Skeletal muscle satellite cell (primary cell): ENCODE measurements at regions not wholly inside any gene's neighbourhood (a gene's known extent, or its start where the extent isn't known, plus 50 kb on each side); places are given as distances from the start of the nearest gene placed in this dataset.

Experiments used
- H3K27me3 ChIP-seq: 2 replicates; pipeline ENCODE4 v1.7.0; 2013; ENCODE audit warnings: low read length; ENCODE audit not compliant: control insufficient read depth, insufficient read depth
- H3K36me3 ChIP-seq: 2 replicates; pipeline ENCODE4 v1.7.0; 2013; ENCODE audit warnings: mild to moderate bottlenecking, control low read depth, low read length; ENCODE audit not compliant: insufficient read depth
- H3K4me1 ChIP-seq: 2 replicates; pipeline ENCODE4 v1.7.0; 2013; ENCODE audit warnings: low read length; ENCODE audit not compliant: control insufficient read depth, insufficient read depth
- H3K4me2 ChIP-seq: 2 replicates; pipeline ENCODE4 v1.7.0; 2013; ENCODE audit warnings: mild to moderate bottlenecking, low read length
- H3K4me3 ChIP-seq: 2 replicates; pipeline ENCODE4 v1.7.0; 2013; ENCODE audit warnings: low read length
- H3K9ac ChIP-seq: 2 replicates; pipeline ENCODE4 v1.7.0; 2013; ENCODE audit warnings: mild to moderate bottlenecking, low read depth, low read length, moderate library complexity
- H3K9me3 ChIP-seq: replicated peaks from 2 replicates; pipeline ENCODE4 v1.7.0; 2013; ENCODE audit warnings: mild to moderate bottlenecking, control low read depth, low read length

GRCh38 chr10:91006001-91006751 lies 85.3 kb upstream of the ANKRD1 start:
- Histone ChIP-seq H3K4me2 (no peak overlapping the region), H3K4me3 (no peak overlapping the region), H3K27me3 (no peaks in the 10 kb centered on the region), H3K9me3 (no peaks in the 10 kb centered on the region), H3K9ac (no peak overlapping the region), H3K4me1 (no peaks in the 10 kb centered on the region), H3K36me3 (no peaks in the 10 kb centered on the region)

GRCh38 chr10:91006752-91007346 lies 86.0 kb upstream of the ANKRD1 start:
- H3K4me2 ChIP-seq = no peak overlapping the region
- H3K9ac ChIP-seq = no peak overlapping the region
- H3K4me3 ChIP-seq = no peak overlapping the region
- no peaks in the 10 kb centered on the region for H3K9me3 ChIP-seq
- H3K27me3 ChIP-seq = no peaks in the 10 kb centered on the region
- no peaks in the 10 kb centered on the region for H3K4me1 ChIP-seq
- no peaks in the 10 kb centered on the region for H3K36me3 ChIP-seq

- Histone ChIP-seq H3K4me2 (no peak overlapping the region), H3K4me3 (no peak overlapping the region), H3K9me3 (no peaks in the 10 kb centered on the region), H3K4me1 (no peaks in the 10 kb centered on the region), H3K27me3 (no peaks in the 10 kb centered on the region), H3K9ac (no peak overlapping the region), H3K36me3 (no peaks in the 10 kb centered on the region)
Observed at GRCh38 chr10:91007655-91008054, 86.8 kb upstream of the ANKRD1 start.

- Histone ChIP-seq H3K4me3 (no peak overlapping the region), H3K4me1 (no peaks in the 10 kb centered on the region), H3K4me2 (no peak overlapping the region), H3K9me3 (no peaks in the 10 kb centered on the region), H3K36me3 (no peaks in the 10 kb centered on the region), H3K9ac (no peak overlapping the region), H3K27me3 (no peaks in the 10 kb centered on the region)
Observed at GRCh38 chr10:91009121-91009520, 88.2 kb upstream of the ANKRD1 start.

- H3K27me3 ChIP-seq = no peaks in the 10 kb centered on the region
- no peak overlapping the region for H3K4me2 ChIP-seq
- H3K36me3 ChIP-seq = no peaks in the 10 kb centered on the region
- H3K4me3 ChIP-seq = no peak overlapping the region
- H3K4me1 ChIP-seq = no peaks in the 10 kb centered on the region
- no peak overlapping the region for H3K9ac ChIP-seq
- no peaks in the 10 kb centered on the region for H3K9me3 ChIP-seq
Observed at GRCh38 chr10:91010952-91011351, 90.1 kb upstream of the ANKRD1 start.

GRCh38 chr10:91012502-91012901 lies 91.6 kb upstream of the ANKRD1 start:
- no peak overlapping the region for H3K4me3 ChIP-seq
- no peaks in the 10 kb centered on the region for H3K4me1 ChIP-seq
- no peak overlapping the region for H3K9ac ChIP-seq
- H3K27me3 ChIP-seq = no peaks in the 10 kb centered on the region
- H3K36me3 ChIP-seq = no peaks in the 10 kb centered on the region
- H3K4me2 ChIP-seq = no peak overlapping the region
- H3K9me3 ChIP-seq = no peaks in the 10 kb centered on the region

- Histone ChIP-seq H3K4me2 (no peak overlapping the region), H3K27me3 (no peaks in the 10 kb centered on the region), H3K36me3 (no peaks in the 10 kb centered on the region), H3K9ac (no peak overlapping the region), H3K4me1 (no peaks in the 10 kb centered on the region), H3K4me3 (no peak overlapping the region), H3K9me3 (no peaks in the 10 kb centered on the region)
Observed at GRCh38 chr10:91013985-91014384, 93.1 kb upstream of the ANKRD1 start.

GRCh38 chr10:91017198-91017597 lies 96.3 kb upstream of the ANKRD1 start:
- H3K4me1 ChIP-seq = peaks cover 3% of the 10 kb centered on the region
- no peaks in the 10 kb centered on the region for H3K27me3 ChIP-seq
- no peak overlapping the region for H3K4me2 ChIP-seq
- H3K9me3 ChIP-seq = no peaks in the 10 kb centered on the region
- H3K4me3 ChIP-seq = no peak overlapping the region
- no peak overlapping the region for H3K9ac ChIP-seq
- no peaks in the 10 kb centered on the region for H3K36me3 ChIP-seq

- Histone ChIP-seq H3K9me3 (no peaks in the 10 kb centered on the region), H3K4me1 (peaks cover 16% of the 10 kb centered on the region), H3K36me3 (no peaks in the 10 kb centered on the region), H3K4me3 (no peak overlapping the region), H3K27me3 (no peaks in the 10 kb centered on the region), H3K4me2 (no peak overlapping the region), H3K9ac (no peak overlapping the region)
Observed at GRCh38 chr10:91021901-91022300, 101.0 kb upstream of the ANKRD1 start.

- Histone ChIP-seq H3K9ac (no peak overlapping the region), H3K27me3 (no peaks in the 10 kb centered on the region), H3K4me2 (no peak overlapping the region), H3K4me1 (peaks cover 16% of the 10 kb centered on the region), H3K9me3 (no peaks in the 10 kb centered on the region), H3K4me3 (no peak overlapping the region), H3K36me3 (no peaks in the 10 kb centered on the region)
Observed at GRCh38 chr10:91022390-91022789, 101.5 kb upstream of the ANKRD1 start.

GRCh38 chr10:91022924-91023699 lies 102.2 kb upstream of the ANKRD1 start:
- Histone ChIP-seq H3K4me3 (no peak overlapping the region), H3K36me3 (no peaks in the 10 kb centered on the region), H3K27me3 (no peaks in the 10 kb centered on the region), H3K9ac (no peak overlapping the region), H3K4me1 (peaks cover 16% of the 10 kb centered on the region), H3K4me2 (no peak overlapping the region), H3K9me3 (no peaks in the 10 kb centered on the region)
